CD4-positive, CD25-positive, alpha-beta regulatory T cell (primary cell): ENCODE measurements at regions not wholly inside any gene's neighbourhood (a gene's known extent, or its start where the extent isn't known, plus 50 kb on each side); places are given as distances from the start of the nearest gene placed in this dataset.
A peak's percentile ranks its signal among the peaks of the same experiment; 100 is the strongest.

ENCODE experiments used
- ATAC-seq, 2 donors: fragments of 150-1000 bp; cut with Tn5 transposase; one replicate each; pipeline ENCODE4 v1.10.0; 2021; ENCODE audit warnings: low read depth in 2 of 2, moderate number of reproducible peaks in 2 of 2, moderate library complexity in 1 of 2
- DNase-seq, 3 donors: peaks; one replicate each; pipeline versions ENCODE4 v3.0.0 to v3.0.0-alpha.2; 2012 to 2022; ENCODE audit warnings: mixed read lengths in 1 of 3
- H3K27ac ChIP-seq: one replicate; pipeline ENCODE4 v1.7.0; 2013; ENCODE audit warnings: mild to moderate bottlenecking, low read length; ENCODE audit not compliant: insufficient read depth, poor library complexity, severe bottlenecking
- H3K27me3 ChIP-seq: one replicate; pipeline ENCODE4 v1.7.0; 2013; ENCODE audit warnings: low read length; ENCODE audit not compliant: control insufficient read depth, insufficient read depth
- H3K36me3 ChIP-seq: one replicate; pipeline ENCODE4 v1.7.0; 2013; ENCODE audit warnings: mild to moderate bottlenecking, low read length, moderate library complexity; ENCODE audit not compliant: control insufficient read depth, insufficient read depth
- H3K4me1 ChIP-seq: 2 replicates; pipeline ENCODE4 v1.7.0; 2013; ENCODE audit warnings: mild to moderate bottlenecking, low read length; ENCODE audit not compliant: insufficient read depth, control insufficient read depth, poor library complexity, severe bottlenecking
- H3K4me3 ChIP-seq: one replicate; pipeline ENCODE4 v1.7.0; 2013; ENCODE audit warnings: low read depth, mild to moderate bottlenecking, low read length, moderate library complexity
- H3K9me3 ChIP-seq, 2 experiments: 1 replicate in 1 of 2; 2 replicates in 1 of 2; pipeline ENCODE4 v1.7.0; 2013; ENCODE audit warnings: low read length in 2 of 2, mild to moderate bottlenecking in 1 of 2, moderate library complexity in 1 of 2; ENCODE audit not compliant: control insufficient read depth in 2 of 2
- H3K27ac Mint-ChIP-seq, 3 donors: one replicate each; pipeline ENCODE4 v1.8.0; 2020 to 2022; ENCODE audit warnings: mild to moderate bottlenecking in 3 of 3, mixed read lengths in 3 of 3, moderate library complexity in 2 of 3
- H3K27me3 Mint-ChIP-seq: one replicate; pipeline ENCODE4 v1.8.0; 2022; ENCODE audit warnings: mild to moderate bottlenecking, mixed read lengths
- H3K36me3 Mint-ChIP-seq: one replicate; pipeline ENCODE4 v1.8.0; 2020; ENCODE audit warnings: mixed read lengths
- H3K4me1 Mint-ChIP-seq, 4 donors: one replicate each; pipeline ENCODE4 v1.8.0; 2020 to 2022; ENCODE audit warnings: mixed read lengths in 4 of 4, mild to moderate bottlenecking in 1 of 4
- H3K4me3 Mint-ChIP-seq, 4 donors: one replicate each; pipeline ENCODE4 v1.8.0; 2020 to 2022; ENCODE audit warnings: mild to moderate bottlenecking in 4 of 4, mixed read lengths in 4 of 4, moderate library complexity in 3 of 4
- H3K9me3 Mint-ChIP-seq, 7 donors: one replicate each; pipeline ENCODE4 v1.8.0; 2020 to 2022; ENCODE audit warnings: mixed read lengths in 7 of 7, mild to moderate bottlenecking in 3 of 7, moderate library complexity in 2 of 7

- H3K27ac ChIP-seq, result no peak overlapping the region
- ATAC-seq (no peak), DNase-seq (no peak)
- peaks cover 0 to 11% (median 10%) of the 10 kb centered on the region in 4 donors for H3K4me1 Mint-ChIP-seq
- peaks cover 9% of the 10 kb centered on the region for H3K27me3 Mint-ChIP-seq
- no peaks in the 10 kb centered on the region for H3K9me3 ChIP-seq
- no peaks in the 10 kb centered on the region for H3K27me3 ChIP-seq
- no peak overlapping the region for H3K27ac Mint-ChIP-seq
- no peaks in the 10 kb centered on the region for H3K36me3 Mint-ChIP-seq
- peaks cover 0 to 1% (median 0%) of the 10 kb centered on the region in 7 donors for H3K9me3 Mint-ChIP-seq
- no peaks in the 10 kb centered on the region for H3K36me3 ChIP-seq
- H3K4me3 ChIP-seq, result no peak overlapping the region
- no peaks in the 10 kb centered on the region for H3K4me1 ChIP-seq
- H3K4me3 Mint-ChIP-seq, result no peak overlapping the region
These were observed 211.2 kb downstream of the SPP2 start for GRCh38 chr2:234261736-234262135.

- H3K36me3 ChIP-seq, result no peaks in the 10 kb centered on the region
- Mint-ChIP-seq H3K36me3 (no peaks in the 10 kb centered on the region), H3K9me3 (peaks cover 0 to 1% (median 0%) of the 10 kb centered on the region in 7 donors), H3K27me3 (peaks cover 4% of the 10 kb centered on the region), H3K27ac (no peak overlapping the region), H3K4me1 (peaks cover 0 to 22% (median 11%) of the 10 kb centered on the region in 4 donors), H3K4me3 (no peak overlapping the region)
- no peak overlapping the region for H3K4me3 ChIP-seq
- DNase-seq (no peak), ATAC-seq (no peak)
- H3K4me1 ChIP-seq, result no peaks in the 10 kb centered on the region
- H3K27ac ChIP-seq, result no peak overlapping the region
- H3K27me3 ChIP-seq, result no peaks in the 10 kb centered on the region
- no peaks in the 10 kb centered on the region for H3K9me3 ChIP-seq
These were observed 208.9 kb downstream of the SPP2 start for GRCh38 chr2:234259440-234259839.

GRCh38 chr2:234258562-234259141 is 208.2 kb downstream of the SPP2 start:
- peaks cover 0 to 1% (median 0%) of the 10 kb centered on the region in 7 donors for H3K9me3 Mint-ChIP-seq
- no peaks in the 10 kb centered on the region for H3K36me3 Mint-ChIP-seq
- ATAC-seq (no peak), DNase-seq (no peak)
- H3K4me3 Mint-ChIP-seq, result no peak overlapping the region
- H3K4me1 ChIP-seq, result no peaks in the 10 kb centered on the region
- H3K9me3 ChIP-seq, result no peaks in the 10 kb centered on the region
- H3K36me3 ChIP-seq, result no peaks in the 10 kb centered on the region
- no peak overlapping the region for H3K4me3 ChIP-seq
- H3K27ac ChIP-seq, result no peak overlapping the region
- no peak overlapping the region for H3K27ac Mint-ChIP-seq
- H3K27me3 Mint-ChIP-seq, result peaks cover 4% of the 10 kb centered on the region
- H3K27me3 ChIP-seq, result no peaks in the 10 kb centered on the region
- H3K4me1 Mint-ChIP-seq, result peaks cover 0 to 22% (median 11%) of the 10 kb centered on the region in 4 donors

- Mint-ChIP-seq H3K4me3 (no peak overlapping the region), H3K27ac (peak overlapping the region in 1 of 3 donors; percentile 74), H3K4me1 (peaks cover 0 to 22% (median 11%) of the 10 kb centered on the region in 4 donors), H3K36me3 (no peaks in the 10 kb centered on the region), H3K9me3 (peaks cover 0 to 1% (median 0%) of the 10 kb centered on the region in 7 donors), H3K27me3 (peaks cover 4% of the 10 kb centered on the region)
- H3K27me3 ChIP-seq, result no peaks in the 10 kb centered on the region
- no peak overlapping the region for H3K27ac ChIP-seq
- H3K36me3 ChIP-seq, result no peaks in the 10 kb centered on the region
- no peak overlapping the region for H3K4me3 ChIP-seq
- ATAC-seq (no peak), DNase-seq (no peak)
- H3K9me3 ChIP-seq, result no peaks in the 10 kb centered on the region
- no peaks in the 10 kb centered on the region for H3K4me1 ChIP-seq
These were observed 207.5 kb downstream of the SPP2 start for GRCh38 chr2:234257859-234258561.

- DNase-seq, result no peak
- peaks cover 0 to 22% (median 11%) of the 10 kb centered on the region in 4 donors for H3K4me1 Mint-ChIP-seq
- peaks cover 0 to 1% (median 0%) of the 10 kb centered on the region in 7 donors for H3K9me3 Mint-ChIP-seq
- H3K27me3 ChIP-seq, result no peaks in the 10 kb centered on the region
- ATAC-seq, result no peak
- no peaks in the 10 kb centered on the region for H3K36me3 ChIP-seq
- H3K9me3 ChIP-seq, result no peaks in the 10 kb centered on the region
- H3K4me1 ChIP-seq, result no peaks in the 10 kb centered on the region
- peaks cover 4% of the 10 kb centered on the region for H3K27me3 Mint-ChIP-seq
- peak overlapping the region in 2 of 3 donors; percentile 47 to 73 for H3K27ac Mint-ChIP-seq
- no peak overlapping the region for H3K4me3 Mint-ChIP-seq
- H3K27ac ChIP-seq, result no peak overlapping the region
- no peak overlapping the region for H3K4me3 ChIP-seq
- peaks cover 2% of the 10 kb centered on the region for H3K36me3 Mint-ChIP-seq
These were observed 206.0 kb downstream of the SPP2 start for GRCh38 chr2:234256516-234256915.

GRCh38 chr2:234254783-234255521 is 204.4 kb downstream of the SPP2 start:
- Histone ChIP-seq H3K36me3 (no peaks in the 10 kb centered on the region), H3K4me3 (no peak overlapping the region), H3K27me3 (no peaks in the 10 kb centered on the region), H3K27ac (no peak overlapping the region), H3K9me3 (no peaks in the 10 kb centered on the region), H3K4me1 (no peaks in the 10 kb centered on the region)
- Mint-ChIP-seq H3K9me3 (no peaks in the 10 kb centered on the region), H3K4me3 (no peak overlapping the region), H3K4me1 (peaks cover 0 to 22% (median 11%) of the 10 kb centered on the region in 4 donors), H3K27me3 (no peaks in the 10 kb centered on the region), H3K36me3 (peaks cover 2% of the 10 kb centered on the region), H3K27ac (peak overlapping the region in 1 of 3 donors; percentile 11)
- no peak for DNase-seq
- ATAC-seq, result no peak

GRCh38 chr2:234252772-234253171 is 202.3 kb downstream of the SPP2 start:
- Histone ChIP-seq H3K9me3 (no peaks in the 10 kb centered on the region), H3K27me3 (no peaks in the 10 kb centered on the region), H3K27ac (no peak overlapping the region), H3K36me3 (no peaks in the 10 kb centered on the region), H3K4me3 (no peak overlapping the region), H3K4me1 (no peaks in the 10 kb centered on the region)
- peaks cover 2% of the 10 kb centered on the region for H3K36me3 Mint-ChIP-seq
- no peak for DNase-seq
- peaks cover 0 to 20% (median 5%) of the 10 kb centered on the region in 4 donors for H3K4me1 Mint-ChIP-seq
- no peak for ATAC-seq
- H3K27ac Mint-ChIP-seq, result no peak overlapping the region
- no peak overlapping the region for H3K4me3 Mint-ChIP-seq
- no peaks in the 10 kb centered on the region for H3K9me3 Mint-ChIP-seq
- H3K27me3 Mint-ChIP-seq, result no peaks in the 10 kb centered on the region
